Body of pancreas (tissue), 4 donors: ENCODE measurements at regions not wholly inside any gene's neighbourhood (a gene's known extent, or its start where the extent isn't known, plus 50 kb on each side); places are given as distances from the start of the nearest gene placed in this dataset.

ENCODE experiments used
- CTCF ChIP-seq, 7 experiments: fragments of 450-650 bp in 4 of 7; fragments of 200-600 bp in 3 of 7; sonication (generic) in 3 of 7; IDR thresholded peaks; one replicate each; pipeline ENCODE4 v1.5.1; 2016 to 2019; ENCODE audit warnings: antibody characterized with exemption in 7 of 7
- POLR2A ChIP-seq, 3 donors: fragments of 450-650 bp; IDR thresholded peaks; one replicate each; pipeline ENCODE4 v1.6.1; 2016; ENCODE audit warnings: antibody characterized with exemption in 3 of 3, mild to moderate bottlenecking in 2 of 3

GRCh38 chr5:5658889-5659465, 236.5 kb downstream of the ICE1 start:
- TF ChIP-seq POLR2A (IDR thresholded peaks at IDR 0.05): no peak
- TF ChIP-seq CTCF (IDR thresholded peaks at IDR 0.05): no peak
